Stimulated activated CD4-positive, alpha-beta T cell treated with anti-CD3 and anti-CD28 coated beads, TNF-alpha, amount 100 ng/mL, for 24 hours (primary cell): ENCODE measurements at regions not wholly inside any gene's neighbourhood (a gene's known extent, or its start where the extent isn't known, plus 50 kb on each side); places are given as distances from the start of the nearest gene placed in this dataset.
"Not testable (repeated sequence)": the region's sequence is repeated elsewhere in the genome, so short reads cannot be mapped to it uniquely, and the experiment has no call there.

Experiments used
- DNase-seq, 3 experiments: peaks; one replicate each; pipeline ENCODE4 v3.0.0-alpha.2; 2020; ENCODE audit warnings: low read depth in 3 of 3

DNA sequence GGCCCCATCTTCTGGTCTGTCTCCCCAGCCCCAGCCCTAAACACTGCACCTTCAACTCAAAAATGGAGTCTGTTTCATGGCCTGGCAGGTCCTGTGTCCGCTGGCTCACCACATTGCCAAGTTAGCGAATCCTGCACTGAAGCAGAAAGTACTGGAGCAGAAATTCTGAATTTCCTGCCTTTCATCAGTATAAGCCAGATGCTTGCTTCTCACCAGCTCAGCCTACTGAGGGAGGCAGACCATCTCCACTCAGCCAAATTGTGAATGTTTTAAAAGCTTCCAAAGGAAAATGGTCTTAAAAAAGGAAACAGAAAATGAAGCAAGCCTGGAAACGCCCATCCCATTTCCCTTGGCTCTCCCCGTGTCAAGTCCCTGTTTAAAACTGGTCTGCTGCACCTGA is 157.8 kb downstream of the C1D start:
- no peak for DNase-seq

DNA sequence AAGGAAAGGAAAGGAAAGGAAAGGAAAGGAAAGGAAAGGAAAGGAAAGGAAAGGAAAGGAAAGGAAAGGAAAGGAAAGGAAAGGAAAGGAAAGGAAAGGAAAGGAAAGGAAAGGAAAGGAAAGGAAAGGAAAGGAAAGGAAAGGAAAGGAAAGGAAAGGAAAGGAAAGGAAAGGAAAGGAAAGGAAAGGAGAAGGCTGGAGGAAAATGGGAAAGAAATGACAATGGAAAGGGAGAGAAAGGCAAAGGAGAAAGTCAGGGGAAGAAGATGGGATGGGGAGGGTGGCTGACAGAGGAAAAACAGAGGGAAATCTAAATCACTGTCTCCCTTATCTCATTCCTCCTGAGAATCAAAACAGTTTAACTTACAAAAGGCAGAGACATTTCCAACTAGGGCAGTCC is 156.3 kb downstream of the C1D start:
- DNase-seq, result not testable (repeated sequence)

DNA sequence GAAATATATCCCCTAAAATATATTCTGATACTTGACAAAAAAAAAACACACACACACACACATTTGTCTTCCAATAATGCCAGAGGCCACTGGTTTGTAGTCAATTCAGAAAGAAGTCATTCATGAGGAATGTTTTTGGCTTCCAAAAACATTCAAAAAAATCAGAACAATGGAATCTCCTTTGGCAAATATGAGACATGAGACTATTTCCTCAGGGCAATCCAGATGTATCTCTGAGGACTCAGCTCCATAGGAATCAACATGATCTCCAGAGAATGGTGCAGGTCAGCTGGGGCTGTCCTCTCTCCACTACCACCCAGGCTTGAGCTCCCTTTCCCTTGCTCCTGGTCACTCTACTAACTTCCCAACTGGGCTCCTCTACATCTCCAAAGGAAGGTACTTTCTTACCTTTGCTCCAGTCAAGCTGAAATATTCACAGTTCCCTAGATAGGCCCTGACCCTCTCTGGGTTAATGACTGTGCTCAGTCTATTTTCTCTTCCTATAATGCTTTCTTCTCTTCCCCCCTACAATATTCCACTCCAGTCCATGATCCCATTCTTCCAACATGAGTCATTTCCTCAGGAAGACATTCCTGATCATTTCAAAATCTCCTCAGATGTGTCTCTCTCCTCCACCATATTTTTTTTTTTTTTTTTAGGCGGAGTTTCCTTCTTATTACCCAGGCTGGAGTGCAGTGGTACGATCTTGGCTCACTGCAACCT is 145.3 kb downstream of the C1D start:
- DNase-seq, result no peak

DNA sequence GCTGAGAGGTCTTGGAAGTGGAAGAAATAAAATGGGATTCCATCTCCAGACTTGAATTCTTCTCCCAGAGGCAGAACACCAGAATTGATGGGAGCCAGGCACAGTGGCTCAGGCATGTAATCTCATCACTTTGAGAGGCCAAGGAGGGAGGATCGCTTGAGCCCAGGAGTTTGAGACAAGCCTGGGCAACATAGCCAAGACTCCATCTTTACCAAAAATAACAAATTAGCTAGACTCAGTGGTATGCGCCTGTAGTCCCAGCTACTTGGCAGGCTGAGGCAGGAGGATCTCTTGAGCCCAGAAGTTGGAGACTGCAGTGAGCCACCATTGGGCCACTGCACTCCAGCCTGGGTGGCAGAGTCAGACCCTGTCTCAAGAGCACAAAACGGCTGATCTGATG is 144.3 kb downstream of the C1D start:
- DNase-seq, result no peak

DNA sequence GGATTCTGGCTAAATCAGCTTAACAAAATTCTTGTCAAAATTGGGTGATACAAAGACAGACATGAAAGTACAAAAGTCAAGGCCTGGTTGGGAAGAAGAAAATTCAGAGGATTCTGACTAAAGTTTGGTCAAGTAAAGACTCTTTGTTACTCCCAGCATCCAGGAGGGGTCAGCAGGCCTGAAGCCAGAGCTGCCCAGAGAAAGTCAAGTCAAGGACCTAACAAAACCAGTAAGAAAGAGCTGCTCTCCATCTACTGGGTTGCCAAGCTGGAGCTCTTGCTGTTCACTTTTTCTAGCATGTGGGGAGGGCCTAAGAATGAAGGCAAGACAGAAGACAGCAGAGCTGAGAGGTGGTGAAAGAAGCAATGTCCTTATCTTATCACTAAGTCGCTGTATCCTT is 143.3 kb downstream of the C1D start:
- no peak for DNase-seq

DNA sequence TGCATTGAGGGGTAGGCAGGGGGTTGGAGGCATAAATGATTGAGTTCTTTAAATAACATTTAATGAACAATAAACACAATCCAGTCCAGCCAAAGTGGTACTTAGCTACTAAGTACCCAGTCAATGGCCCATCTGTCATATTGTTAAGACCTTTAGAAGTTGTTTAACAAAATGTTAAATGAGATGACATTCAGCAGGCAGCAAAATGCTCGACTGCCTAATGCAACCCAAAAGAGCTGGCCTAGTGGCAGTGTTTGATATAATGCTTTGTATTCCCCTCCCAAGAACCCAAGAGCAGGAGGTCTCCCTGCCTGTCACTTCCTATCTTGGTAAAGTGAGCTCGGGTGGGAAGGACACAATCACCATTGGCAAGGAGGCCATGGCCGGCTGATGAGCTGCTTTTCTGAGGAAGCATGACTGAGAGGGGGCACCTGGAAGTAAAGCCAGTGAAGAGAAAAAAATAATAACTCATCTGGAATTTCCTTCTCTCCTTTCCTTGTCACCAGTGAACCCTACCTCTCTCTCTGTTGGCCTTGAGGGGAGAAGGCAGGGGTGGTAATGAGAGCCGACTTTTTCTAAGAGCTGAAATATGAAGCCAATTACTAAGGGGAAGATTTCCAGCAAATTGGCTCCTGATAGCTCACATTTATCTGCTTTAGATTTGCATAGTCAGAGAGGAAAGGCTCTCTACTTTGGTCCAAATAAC is 140.6 kb downstream of the C1D start:
- DNase-seq, result no peak

DNA sequence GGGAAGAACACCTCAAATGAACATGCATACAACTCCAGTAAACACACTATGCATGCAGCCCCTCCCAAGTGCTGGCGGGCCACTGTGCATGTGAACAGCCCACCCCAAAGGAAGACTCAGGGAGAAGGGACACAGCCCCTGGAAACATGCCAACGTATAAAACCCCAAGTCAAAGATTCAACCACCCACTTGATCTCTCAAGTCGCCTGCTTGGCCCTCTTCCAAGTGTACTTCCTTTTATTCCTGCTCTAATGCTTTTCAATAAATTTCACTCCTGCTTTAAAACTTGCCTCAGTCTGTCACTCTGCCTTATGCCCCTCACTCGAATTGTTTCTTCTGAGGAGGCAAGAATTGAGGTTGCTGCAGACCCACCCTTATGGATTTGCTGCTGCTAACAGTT is 139.1 kb downstream of the C1D start:
- DNase-seq, result no peak

DNA sequence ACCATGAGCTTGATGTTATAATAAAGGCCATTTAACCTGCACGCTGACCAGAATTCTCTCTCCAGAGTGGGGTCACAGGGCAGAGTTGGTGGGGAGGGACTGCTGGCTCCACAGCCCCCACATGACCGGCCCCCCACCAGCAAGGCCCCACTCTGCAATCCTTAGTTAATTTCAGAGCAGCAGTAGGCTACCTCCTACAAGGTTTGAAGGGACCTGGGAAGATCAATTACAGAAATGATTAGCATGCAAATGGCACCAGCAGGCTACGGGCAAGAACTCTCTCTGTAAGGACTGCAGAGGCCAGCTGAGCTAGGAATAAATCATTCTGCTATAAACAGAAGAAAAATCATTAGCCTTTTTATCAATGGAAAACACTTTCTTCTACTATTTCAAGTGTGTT is 135.3 kb downstream of the C1D start:
- DNase-seq, result no peak

DNA sequence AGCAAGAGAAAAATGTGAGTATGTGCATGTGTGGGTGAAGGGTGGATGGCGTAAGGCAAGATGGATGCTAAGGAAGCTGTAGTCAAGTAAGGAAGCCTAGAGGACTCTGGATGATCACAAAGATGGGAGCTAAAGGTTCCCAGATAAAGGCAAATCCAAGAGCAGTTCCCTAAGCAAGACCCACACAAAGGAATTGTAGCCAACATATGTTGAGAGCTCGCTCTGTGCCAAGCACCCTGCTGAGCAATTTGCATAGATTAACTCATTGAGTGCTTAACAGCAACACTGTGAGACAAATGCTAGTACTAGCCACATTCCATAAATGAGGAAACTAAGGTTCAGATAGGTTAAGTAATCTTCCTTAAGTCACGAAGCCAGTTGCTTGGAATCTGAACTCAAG is 132.6 kb downstream of the C1D start:
- no peak for DNase-seq

DNA sequence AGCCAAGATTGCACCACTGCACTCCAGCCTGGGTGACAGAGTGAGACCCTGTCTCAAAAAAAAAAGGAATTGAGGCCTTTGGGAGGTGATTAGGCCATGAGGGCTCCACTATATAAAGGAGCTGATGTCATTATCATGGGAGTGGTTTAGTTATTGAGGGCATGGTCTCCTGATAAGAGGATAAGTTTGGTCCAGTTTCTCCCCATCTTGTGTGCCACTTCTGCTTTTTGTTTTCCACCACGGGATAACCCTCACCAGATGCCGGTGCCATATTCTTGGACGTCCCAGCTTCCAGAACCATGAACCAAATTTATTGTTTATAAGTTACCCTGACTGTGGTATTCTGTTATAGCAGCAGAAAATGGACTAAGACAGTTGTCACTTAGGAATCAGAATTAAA is 125.8 kb downstream of the C1D start:
- DNase-seq, result no peak

DNA sequence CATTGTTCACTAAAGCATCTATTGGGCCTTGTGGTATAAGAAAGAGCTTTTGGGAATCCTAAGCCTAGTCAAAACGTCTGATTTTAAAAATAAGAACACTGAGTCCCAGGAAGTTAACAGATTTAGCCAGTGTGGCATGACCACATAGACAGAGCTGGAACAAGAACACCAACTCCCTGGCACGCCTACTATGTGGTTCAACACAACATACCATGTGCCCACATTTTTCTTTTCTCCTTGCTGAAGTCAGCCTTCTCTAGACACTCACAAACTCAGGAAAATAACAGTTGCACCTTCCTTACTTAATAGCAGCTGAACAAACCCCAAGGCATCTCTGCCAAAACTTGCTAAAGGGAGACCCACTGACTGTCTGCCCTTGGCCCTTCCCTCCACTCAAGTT is 124.8 kb downstream of the C1D start:
- no peak for DNase-seq

DNA sequence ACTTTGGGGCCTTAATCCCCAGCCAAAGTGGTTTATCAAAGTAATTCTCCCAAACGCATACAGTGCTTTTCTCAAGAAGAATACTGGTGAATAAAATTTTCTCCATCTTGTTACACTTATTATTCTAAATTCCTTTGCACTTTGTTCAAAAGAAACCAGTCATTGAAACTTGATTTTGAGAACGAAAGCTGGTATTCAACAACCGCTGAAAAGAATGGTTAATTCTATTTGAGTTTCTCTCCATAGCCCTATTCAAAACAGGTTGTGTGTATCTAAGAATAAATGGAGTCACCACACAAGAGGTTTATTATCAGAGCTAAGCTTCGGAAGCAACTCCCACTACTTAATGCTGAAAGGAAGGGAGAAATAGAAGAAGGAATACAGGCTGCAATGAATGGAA is 117.7 kb downstream of the C1D start:
- DNase-seq, result no peak

DNA sequence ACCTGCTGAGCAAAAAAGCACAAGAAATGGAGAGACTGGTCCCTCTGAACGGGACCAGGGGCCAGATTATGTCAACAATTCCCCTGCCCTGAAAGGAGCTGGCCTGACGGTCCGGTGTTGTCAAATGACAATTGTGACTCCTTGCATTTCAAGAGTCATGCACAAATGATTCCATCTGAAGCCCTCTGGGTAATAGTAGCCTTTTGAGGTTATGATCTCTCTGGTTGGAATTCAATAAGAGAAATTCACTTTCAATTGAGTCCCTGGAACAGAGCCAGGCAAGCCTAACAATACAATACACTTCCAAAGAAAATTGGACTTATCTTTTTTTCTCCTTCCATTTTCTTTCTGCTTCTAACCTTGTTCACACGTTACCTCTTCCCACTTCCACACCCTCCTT is 116.9 kb downstream of the C1D start:
- DNase-seq, result no peak

DNA sequence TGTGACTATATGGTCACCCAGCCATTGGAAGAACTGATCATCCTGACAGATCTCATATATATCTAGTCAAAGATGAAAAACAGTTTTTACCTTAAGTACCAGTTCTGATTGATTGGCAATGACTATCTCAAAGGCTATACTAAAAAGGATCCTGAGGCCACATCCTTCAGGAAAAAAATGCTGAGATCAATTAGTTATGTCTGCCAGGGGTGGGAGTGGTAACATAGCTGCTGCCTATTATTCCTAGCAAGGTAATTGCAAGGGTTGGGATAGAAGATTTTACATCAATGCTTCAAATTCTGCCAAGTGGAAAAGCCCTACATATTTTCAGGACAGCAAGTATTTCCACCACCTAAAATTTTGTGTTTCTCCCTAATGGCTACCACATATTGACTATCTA is 114.7 kb downstream of the C1D start:
- no peak for DNase-seq

DNA sequence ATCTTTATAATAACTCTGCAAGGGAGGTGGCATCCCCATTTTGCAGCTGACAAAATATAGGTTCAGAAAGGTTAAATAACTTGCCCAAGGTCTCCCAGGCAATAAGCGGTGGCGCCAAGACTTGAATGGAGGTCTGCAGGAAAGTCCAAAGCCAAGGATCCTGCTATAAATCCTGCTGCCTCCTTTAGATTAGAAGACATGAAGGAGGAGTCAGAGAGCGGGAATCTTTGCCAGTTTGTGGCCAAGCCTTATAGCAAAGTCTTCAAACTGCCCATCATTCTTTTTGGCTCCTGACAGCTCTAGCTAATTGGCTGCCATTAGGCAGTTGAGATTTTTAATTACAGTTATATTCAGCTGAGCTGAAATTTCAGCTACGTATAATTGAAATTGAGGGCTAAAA is 114.3 kb downstream of the C1D start:
- DNase-seq, result no peak

DNA sequence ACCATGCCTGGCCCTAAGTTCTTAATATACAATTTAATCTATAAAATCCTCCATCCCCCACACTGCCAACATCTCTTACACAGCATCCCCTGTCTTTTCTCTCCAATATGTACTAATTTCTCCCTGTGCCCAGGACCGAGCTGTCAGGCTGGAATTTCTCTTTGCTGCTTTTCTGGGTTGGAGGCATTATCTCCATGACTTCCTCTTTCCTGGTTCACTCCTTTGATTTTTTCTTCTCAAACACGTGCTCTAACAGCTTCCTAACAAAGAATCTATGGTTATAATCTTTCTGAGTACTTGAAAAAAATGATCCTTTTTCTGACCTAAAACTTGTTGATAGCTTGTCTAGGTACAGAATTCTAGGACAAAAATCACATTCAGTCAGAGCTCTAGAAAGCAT is 112.8 kb downstream of the C1D start:
- DNase-seq, result no peak

DNA sequence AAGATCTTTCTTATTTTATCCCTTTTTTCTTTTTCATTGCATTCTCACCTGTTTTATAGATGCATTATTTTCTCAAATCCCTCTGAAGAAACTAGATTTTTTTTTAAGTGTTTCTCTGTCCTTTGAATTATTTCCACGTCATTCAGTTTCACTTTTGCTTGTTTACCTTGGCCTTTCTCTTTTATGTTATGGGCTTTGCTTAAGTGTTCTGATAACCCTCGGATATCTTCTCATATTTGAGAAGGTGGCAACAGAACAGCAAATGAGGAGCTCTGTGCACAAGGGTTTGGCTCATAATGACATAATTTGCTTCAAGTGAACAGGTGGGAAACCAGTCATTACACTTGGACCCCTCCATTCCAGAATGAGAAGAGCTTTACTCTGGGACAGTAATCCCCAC is 111.9 kb downstream of the C1D start:
- no peak for DNase-seq

DNA sequence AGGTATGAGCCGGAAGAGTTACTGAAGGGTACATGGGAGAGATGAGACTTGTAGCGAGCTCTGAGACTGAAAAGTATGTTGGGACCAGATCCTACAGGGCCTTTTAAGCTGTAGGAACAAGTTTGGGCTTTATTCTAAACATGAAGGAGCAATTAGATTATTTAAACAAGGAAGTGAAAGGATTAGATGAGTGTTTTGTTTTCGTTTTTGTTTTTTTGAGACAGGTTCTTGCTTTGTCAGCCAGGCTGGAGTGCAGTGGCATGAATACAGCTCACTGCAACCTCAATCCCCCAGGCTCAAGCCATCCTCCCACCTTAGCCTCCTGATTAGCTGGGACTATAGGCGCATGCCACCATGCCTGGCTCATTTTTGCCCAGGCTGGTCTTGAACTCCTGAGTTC is 110.7 kb downstream of the C1D start:
- DNase-seq, result no peak

DNA sequence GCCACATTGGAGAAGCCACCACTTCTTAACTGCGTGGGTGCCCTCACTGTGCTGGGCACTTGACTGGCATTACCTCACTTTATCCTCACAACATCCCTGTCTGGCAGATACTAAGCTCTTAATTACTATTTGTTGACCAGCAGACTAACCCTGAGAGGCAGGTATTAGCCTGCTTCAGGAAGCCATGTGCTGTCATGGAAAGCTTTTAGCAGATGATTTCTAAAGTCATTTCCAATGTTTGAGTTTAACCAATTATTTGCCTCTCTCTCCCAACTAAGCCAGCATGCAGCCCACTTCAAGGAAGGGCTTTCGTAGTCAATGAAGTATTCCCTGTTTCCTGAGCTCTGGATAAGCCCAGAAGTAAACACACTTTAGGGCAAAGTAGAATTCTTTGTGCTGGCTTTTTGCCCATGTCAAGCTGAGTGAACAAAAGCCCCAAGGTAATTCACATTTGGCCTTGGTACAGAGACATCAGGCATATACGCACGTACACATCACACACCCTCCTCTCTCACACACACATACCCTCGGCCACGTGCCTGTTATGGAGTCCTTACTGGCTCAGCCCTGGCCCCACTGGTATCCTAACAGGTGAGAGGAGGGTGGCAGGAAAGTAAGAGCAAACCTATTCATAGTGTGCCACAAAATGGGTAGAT is 108.6 kb downstream of the C1D start:
- DNase-seq, result no peak

DNA sequence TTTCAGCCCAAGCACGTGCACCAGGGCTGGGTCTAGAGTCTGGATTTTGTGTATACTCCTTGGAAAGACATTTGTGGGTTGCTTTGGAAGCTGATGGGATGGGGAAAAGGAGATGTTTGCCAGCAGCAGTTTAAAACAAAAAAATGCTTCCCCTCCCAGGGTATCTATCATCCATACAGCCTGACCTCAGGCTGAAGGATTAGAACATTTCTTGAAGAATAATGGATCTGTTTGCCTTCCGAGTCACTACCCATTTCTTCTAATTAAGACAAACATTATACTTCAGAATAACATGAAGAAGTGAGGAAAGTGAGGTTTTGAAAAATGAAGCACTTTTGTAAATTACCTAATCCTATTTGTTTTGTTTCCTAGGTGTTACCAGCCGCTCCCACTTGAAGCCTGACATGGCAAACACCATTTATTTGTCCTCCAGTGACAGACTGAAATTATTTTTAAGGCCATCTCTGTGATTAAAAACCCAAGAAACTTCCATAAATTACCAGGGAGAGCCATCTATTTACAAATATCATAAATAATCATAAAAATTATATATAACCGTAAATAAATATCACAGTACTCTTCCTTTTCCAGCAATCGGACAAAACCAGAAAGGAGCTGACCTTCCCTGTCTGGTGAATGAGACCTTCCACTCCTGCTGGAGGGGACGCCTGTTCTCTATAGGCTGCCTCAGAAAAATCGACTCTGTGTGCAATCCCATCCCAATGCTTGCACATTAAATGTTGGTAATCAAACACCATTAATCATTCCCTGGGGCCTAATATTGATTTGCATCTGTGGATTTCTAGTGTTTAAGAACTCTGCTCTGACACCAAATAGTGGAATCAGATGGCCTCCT is 106.8 kb downstream of the C1D start:
- no peak for DNase-seq

DNA sequence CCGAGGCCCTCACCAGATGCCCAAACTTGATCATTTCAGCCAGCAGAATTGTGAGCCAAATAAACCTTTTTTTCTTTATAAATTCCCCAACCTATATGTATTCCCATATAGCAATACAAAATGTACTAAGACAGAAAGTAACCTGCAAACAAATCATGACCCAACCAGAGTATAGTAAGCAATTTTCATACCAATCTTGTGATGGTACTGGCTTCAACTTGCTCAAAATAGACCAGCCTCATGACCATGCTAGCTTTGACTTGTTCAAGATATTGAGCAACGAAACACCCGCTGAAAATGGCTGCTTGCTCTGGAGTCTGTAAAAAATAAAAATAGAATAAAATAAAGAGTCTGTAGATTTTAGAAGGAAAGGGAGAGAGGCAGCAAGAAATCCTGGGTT is 97.6 kb downstream of the C1D start:
- DNase-seq, result no peak

DNA sequence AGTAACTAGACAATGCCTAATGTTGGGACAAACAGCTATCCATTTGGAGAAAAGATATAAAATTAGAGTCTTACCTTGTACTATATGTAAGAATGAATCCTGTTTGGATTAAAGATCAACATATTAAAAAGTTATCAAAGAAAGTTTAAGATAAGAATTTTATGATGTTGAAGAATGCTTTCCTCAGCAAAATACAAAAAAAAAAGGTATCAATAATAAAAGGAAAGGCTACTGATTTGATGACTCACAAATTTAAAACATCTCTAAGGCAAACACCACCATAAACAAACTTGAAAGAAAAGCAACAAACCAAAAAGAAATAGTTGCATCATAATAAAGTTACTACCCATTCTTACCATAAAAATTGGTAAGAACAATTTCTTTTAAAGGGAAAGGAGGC is 92.7 kb downstream of the C1D start:
- no peak for DNase-seq
